ENCODE measurements at regions not wholly inside any gene's neighbourhood (a gene's known extent, or its start where the extent isn't known, plus 50 kb on each side); places are given as distances from the start of the nearest gene placed in this dataset.

DNA sequence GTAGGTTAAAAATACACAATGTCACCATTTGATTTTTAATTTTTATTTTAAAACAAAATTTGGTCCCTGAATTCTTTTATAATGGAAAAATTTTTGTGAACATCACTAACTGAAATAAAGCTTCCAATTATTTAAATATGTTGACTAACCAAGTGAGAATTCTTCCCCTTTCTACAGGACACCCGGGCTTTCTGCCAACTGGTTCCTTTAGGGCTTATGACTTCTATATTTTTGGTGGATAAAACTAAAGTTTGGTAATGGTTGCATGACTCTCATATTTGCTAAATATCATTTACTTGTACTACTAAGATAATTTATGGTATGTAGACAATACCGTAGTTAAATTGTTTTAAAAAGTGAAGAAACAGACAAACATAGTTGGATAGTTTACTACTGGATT lies 291.0 kb upstream of the DOK6 start:
- DNase-seq, result no peak

GRCh38 chr18:69120833-69121232 lies 279.9 kb upstream of the DOK6 start:
- DNase-seq, result no peak

DNA sequence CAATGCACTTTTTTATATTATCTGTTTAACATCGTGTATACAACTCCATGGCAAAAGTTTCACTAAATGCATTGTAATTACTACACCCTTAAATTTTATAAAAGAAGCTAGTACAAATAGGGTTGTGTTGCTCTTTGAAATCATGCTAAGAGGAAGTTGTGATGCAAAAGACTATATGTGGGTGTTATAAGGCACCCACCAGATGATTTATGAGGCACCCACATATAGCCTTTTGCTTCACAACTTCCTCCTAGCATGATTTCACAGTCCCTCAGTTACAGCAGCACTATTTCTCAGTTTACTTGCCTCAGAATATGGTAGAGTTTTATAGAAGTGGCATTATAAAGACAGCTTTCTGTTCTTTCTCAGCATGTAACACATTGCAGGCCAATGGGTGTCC lies 277.3 kb upstream of the DOK6 start:
- no peak for DNase-seq

- peak; percentile 34 for DNase-seq
Observed at GRCh38 chr18:69127873-69128500, 272.7 kb upstream of the DOK6 start.

DNA sequence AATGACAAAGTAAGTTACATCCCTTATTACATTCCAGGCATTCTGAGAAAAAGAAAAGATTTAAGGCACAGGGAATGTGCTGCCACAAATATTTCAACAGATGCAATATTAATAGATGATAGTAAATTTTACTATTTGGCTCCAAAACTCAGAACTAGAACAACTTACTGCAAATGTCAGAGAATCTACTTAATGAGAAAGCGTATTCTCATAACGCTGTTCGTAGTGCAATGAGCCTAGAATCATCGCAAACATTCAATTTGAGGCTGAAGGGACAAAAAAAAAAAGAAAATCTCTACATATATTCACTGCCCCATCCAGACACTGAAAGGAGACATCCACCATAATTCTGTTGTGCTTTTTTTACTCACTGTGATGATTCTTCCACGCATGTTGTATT lies 272.1 kb upstream of the DOK6 start:
- no peak for DNase-seq

DNA sequence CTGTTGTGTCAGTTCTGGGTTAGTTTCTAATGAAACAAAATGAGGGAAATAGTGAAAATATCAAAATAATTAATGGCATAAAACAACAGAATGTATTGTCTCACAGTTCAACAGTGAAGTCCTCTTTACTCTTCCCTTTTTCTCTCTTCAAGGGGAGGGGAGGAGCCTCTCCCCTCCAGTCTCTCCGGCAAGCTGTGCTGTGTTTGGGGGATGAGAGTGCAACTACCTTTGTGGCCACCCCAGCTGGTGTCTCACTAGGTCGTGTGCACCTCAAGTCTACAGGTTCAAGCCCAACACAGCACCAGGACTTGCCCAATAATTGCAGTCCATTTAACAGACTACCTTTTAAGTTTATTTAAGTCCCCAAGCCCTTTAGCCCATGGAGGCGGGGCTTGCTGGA lies 271.7 kb upstream of the DOK6 start:
- DNase-seq, result no peak

GRCh38 chr18:69138088-69138487 lies 262.6 kb upstream of the DOK6 start:
- no peak for DNase-seq

DNA sequence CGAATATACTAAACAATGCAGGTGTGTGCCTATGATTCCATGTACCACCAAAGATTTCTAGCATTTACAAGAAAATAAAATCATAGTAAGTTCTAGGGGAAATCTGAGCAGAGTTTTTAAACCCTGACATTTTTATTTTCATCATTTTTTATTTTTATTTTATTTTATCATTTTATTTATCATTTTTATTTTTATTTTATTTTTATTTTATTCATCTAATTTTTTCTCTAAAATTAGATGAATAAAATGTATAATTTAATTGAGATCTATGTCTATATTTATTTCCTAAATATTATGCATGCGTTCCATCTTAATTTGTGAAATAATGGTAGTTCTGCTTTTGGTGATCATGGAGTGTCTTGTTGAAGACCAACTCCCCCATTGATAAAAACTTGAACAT lies 257.6 kb upstream of the DOK6 start:
- no peak for DNase-seq

DNA sequence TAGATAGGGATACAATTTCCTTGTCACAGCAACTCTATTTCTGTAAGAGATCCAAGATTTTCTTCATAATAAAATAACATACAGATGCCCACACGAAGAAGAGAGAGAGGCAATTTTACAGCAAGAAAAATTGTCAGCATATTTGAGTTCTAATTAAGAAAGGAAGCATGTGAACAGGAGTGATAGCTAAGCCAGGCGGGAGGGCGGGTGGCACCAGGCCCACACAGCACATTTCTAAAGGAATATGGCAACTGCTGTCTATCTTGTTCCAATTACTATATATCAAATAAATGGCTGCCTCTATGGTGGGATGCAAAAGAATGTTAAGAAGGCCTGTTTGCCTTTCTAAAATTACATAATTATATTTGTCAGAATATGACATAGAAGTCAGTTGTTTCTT lies 248.3 kb upstream of the DOK6 start:
- DNase-seq, result no peak

DNA sequence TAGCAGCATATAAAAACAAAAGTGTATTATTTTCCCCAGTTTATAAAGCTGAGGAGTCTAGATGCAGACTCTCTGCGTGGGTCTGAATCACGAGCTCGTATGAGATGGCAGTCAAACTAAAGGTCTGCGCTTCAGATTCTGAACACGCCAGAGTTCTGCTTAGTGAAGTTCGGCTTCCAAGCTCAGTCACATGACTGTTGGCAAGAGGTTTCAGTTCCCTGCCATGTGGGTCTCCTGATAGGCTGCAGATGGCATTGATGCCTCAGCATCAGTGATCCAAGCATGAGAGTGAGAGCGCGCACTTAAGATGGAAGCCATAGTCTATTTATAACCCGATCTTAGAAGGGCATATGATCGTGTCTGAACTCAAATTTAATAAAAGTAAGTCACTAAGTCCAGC lies 242.8 kb upstream of the DOK6 start:
- DNase-seq, result no peak

- DNase-seq, result no peak
Observed at GRCh38 chr18:69158944-69159343, 241.7 kb upstream of the DOK6 start.

DNA sequence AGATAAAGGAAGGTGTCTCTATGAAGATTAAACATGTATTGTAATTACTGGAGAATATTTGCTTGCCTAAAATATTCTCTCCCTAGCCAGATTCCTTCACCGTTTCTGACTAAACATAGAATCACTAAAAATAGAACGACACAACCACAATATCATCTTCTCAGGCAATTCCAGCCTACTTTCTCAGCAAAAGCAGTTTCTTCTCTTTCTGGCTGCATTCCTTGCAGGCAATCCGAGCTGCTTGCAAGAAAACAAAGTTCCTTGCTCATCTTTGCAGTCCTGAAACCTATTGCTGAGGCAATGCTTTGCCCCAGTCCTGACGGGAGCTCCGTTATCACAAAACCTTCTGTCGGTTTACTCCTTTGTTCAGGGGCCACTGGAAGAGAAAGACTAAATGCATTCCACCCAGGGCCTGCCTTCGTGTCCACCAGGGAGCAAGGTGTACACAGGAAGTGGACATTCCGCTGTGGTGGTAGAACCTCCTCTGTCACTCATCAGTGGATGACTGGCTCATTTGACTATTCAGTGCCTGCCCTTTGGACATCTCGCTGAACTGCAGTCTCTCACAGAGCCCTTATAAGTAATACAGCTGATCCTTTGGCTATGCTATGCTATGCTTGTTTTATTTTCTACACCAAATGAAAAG lies 239.2 kb upstream of the DOK6 start:
- no peak for DNase-seq

GRCh38 chr18:69162649-69163048 lies 238.0 kb upstream of the DOK6 start:
- DNase-seq, result no peak

- no peak for DNase-seq
Observed at GRCh38 chr18:69172046-69172445, 228.6 kb upstream of the DOK6 start.

GRCh38 chr18:69175681-69176080 lies 225.0 kb upstream of the DOK6 start:
- DNase-seq, result no peak

DNA sequence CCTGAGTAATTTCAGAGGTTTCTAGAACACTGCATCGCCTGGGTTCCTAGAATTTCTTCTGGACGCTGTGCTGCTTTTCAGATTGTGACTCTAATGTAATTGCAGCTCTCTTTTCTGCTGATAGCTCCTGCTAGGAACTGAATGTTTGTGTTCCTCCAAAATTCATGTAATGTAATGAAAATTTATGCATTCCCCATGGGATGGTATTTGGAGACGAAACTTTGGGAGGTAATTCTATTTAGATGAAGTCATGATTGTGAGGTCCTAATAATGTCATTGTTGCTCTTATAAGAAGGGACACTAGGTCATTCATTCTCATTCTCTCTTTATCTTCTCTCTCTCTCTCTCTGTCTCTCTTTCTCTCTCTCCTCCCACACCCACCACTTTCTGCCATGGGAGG lies 223.9 kb upstream of the DOK6 start:
- DNase-seq, result no peak

GRCh38 chr18:69177702-69178101 lies 223.0 kb upstream of the DOK6 start:
- no peak for DNase-seq

- no peak for DNase-seq
Observed at GRCh38 chr18:69186162-69186561, 214.5 kb upstream of the DOK6 start.

- no peak for DNase-seq
Observed at GRCh38 chr18:69196336-69196735, 204.4 kb upstream of the DOK6 start.

DNA sequence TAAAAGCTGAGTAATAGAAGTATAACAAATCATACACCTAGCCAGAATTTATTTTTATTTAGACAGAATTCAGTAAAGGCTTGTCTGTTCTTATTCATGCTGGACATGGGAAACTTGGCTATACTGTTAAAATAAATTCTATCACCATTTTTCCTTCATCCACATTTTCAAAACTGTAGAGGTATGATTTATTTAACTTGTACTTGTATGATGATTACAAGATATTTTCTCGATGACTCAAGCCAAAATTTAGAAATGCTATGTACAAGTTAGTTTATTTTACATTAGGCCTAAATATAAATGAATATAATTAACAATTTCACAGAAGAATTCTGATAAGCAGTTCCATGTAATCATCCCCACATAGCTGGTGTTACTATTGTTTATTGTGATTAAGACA lies 194.8 kb upstream of the DOK6 start:
- DNase-seq, result no peak

- DNase-seq, result no peak
Observed at GRCh38 chr18:69208545-69208944, 192.1 kb upstream of the DOK6 start.

DNA sequence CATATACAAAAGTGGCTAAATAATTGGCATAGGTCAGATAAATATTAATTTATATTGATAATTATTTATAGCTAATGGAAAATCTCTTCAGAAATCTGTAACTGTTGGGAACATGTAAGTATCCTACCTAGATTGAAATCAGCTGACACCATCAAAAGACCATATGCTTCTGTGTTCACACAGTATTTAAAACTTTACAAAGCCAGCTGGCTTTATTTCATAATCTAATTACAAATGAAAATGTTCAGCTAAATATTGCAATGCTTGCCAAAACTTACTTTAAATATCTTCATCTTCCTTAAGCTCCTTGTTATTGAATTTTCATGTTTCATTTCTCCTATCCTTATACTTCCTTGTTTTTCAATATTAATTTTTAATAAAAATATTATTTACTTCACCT lies 190.9 kb upstream of the DOK6 start:
- DNase-seq, result no peak

DNA sequence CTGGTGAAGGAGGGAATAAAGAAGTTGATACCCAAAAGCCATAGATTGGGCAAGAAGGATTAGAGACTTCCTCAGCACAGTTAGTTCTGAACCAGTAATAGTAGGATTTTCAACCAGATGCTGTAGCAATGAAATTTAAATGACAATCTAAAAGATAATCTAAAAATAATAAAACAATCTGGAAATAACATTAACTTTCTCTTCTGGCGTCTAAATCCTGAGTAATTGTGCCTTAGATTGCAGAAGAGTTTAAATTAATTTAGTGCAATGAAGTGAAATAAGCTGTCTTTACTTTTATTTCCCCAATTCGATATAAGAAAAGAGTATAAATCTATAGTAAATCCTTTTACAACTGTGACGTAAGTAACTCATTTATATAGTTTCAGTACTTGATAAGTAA lies 186.8 kb upstream of the DOK6 start:
- no peak for DNase-seq

- DNase-seq, result no peak
Observed at GRCh38 chr18:69215161-69215560, 185.5 kb upstream of the DOK6 start.

GRCh38 chr18:69216321-69216720 lies 184.4 kb upstream of the DOK6 start:
- peak; percentile 51 for DNase-seq

Measured in femur (tissue), 1 donor.